DOHH2 (cell line): ENCODE measurements at regions not wholly inside any gene's neighbourhood (a gene's known extent, or its start where the extent isn't known, plus 50 kb on each side); places are given as distances from the start of the nearest gene placed in this dataset.
"Not testable (repeated sequence)": the region's sequence is repeated elsewhere in the genome, so short reads cannot be mapped to it uniquely, and the experiment has no call there.

Experiments
- H3F3A ChIP-seq: fragments of 200-600 bp; sonication (generic), shearing (Covaris generic); 2 replicates; pipeline ENCODE4 v1.6.0; 2016; ENCODE audit warnings: antibody characterized with exemption, mild to moderate bottlenecking; ENCODE audit not compliant: control insufficient read depth, insufficient read depth
- H3K27ac ChIP-seq: fragments of 200-600 bp; sonication (generic); 2 replicates; pipeline ENCODE4 v1.5.1; 2014; ENCODE audit warnings: low read depth, mild to moderate bottlenecking, low read length, moderate library complexity
- H3K27me3 ChIP-seq: fragments of 200-600 bp; sonication (generic); 2 replicates; pipeline ENCODE4 v1.6.1; 2014; ENCODE audit warnings: mild to moderate bottlenecking, low read length, mixed read lengths; ENCODE audit not compliant: control insufficient read depth
- H3K36me3 ChIP-seq: fragments of 200-600 bp; sonication (generic); 2 replicates; pipeline ENCODE4 v1.6.1; 2014; ENCODE audit warnings: mild to moderate bottlenecking, low read length, moderate library complexity, mixed read lengths; ENCODE audit not compliant: control insufficient read depth
- H3K4me1 ChIP-seq: fragments of 200-600 bp; sonication (generic); 2 replicates; pipeline ENCODE4 v1.6.1; 2014; ENCODE audit warnings: mild to moderate bottlenecking, low read length, mixed read lengths; ENCODE audit not compliant: control insufficient read depth
- H3K4me2 ChIP-seq: fragments of 200-600 bp; sonication (generic); 2 replicates; pipeline ENCODE4 v1.6.0; 2014; ENCODE audit warnings: mild to moderate bottlenecking, low read length, moderate library complexity
- H3K4me3 ChIP-seq: fragments of 200-600 bp; sonication (generic); 2 replicates; pipeline ENCODE4 v1.5.1; 2014; ENCODE audit warnings: mild to moderate bottlenecking, low read length, mixed read lengths
- H3K79me2 ChIP-seq: fragments of 200-600 bp; sonication (generic); 2 replicates; pipeline ENCODE4 v1.6.1; 2014; ENCODE audit warnings: mild to moderate bottlenecking, low read length, mixed read lengths; ENCODE audit not compliant: control insufficient read depth
- H3K9me2 ChIP-seq: fragments of 200-600 bp; sonication (generic); replicated peaks from 2 replicates; pipeline ENCODE4 v1.6.1; 2014; ENCODE audit warnings: mild to moderate bottlenecking, low read length, mixed read lengths; ENCODE audit not compliant: control insufficient read depth
- H3K9me3 ChIP-seq: fragments of 200-600 bp; sonication (generic); 2 replicates; pipeline ENCODE4 v1.6.1; 2014; ENCODE audit warnings: antibody characterized with exemption, low read length, mixed read lengths; ENCODE audit not compliant: control insufficient read depth, insufficient read depth
- H4K20me1 ChIP-seq: fragments of 200-600 bp; sonication (generic); 2 replicates; pipeline ENCODE4 v1.6.0; 2014; ENCODE audit warnings: low read depth, mild to moderate bottlenecking, antibody characterized with exemption, low read length, moderate library complexity; ENCODE audit not compliant: control insufficient read depth, insufficient read depth

DNA sequence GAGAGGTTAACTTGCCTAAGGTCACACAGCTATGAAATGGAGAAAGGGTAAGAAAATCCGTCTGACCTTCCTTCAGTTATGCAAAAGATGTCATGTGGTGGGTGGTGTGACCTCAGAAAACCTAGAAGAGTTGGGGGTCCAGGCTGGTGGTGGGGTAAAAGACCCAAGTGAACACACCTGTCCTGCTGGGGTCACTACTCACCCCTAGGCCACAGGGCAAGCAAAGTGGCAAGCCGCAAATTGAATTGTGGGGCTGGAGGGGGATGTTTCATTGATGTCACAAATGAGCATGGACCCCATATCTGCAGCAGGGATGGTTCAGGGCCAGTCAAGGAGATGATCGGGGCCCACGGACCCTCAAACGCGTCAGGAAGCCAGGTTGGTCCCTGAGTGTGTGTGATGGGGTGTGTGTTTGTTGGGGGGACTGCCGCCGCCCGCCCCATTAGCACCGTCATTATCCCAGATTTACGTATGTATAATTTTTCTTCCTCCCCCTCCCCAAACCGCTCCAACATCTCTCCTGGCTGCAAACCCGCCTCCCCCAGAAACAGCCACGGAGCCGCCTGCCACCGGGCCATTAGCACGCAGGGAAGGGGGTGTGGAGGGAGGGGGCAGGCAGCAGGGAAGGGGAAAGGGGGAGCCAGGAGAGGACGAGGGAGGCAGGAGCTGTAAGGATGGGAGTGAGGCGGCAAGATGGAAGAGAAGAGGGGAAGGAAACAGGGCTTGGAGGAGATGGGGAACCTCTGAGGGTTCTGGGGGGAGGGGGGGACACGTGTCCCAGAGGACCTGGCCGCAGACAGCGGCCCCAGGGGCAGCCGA, 157.4 kb downstream of the CRLF3 start:
- H3F3A ChIP-seq, H3K4me3 ChIP-seq, H3K9me2 ChIP-seq, H3K4me1 ChIP-seq, H3K79me2 ChIP-seq, H4K20me1 ChIP-seq, H3K27me3 ChIP-seq, H3K27ac ChIP-seq, H3K36me3 ChIP-seq, H3K4me2 ChIP-seq, H3K9me3 ChIP-seq: not testable (repeated sequence)

DNA sequence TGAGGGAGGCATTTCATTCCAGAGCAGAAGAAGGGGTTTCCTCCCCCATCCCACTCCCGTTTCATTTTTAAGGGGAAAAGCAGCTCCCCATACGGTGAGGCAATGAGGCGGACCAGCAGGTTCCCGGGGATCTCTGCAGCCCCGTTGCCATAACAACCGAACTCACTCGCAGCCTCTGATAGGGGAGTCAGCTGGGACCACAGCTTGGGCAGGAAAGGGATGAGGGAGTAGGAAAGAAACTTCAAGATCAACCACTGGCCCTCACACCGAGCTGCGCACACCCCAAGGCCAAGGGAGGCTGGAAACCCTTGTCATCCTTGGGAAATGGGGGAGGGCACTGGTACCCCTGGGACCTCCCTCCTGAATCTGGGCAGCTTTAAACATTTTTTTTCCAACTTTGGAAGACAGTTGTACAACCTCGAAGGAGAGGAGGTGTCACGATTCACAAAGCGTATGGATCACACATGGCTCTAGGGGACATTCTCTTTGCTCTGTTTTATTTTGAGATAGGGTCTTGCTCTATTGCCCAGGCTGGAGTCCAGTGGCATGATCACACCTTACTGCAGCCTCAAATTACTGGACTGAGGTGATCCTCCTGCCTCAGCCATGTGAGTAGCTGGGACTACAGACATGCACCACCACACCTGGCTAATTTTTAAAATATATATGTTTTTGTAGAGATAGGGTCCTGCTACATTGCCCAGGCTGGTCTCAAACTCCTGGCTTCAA, 160.6 kb downstream of the CRLF3 start:
- H3K27me3 ChIP-seq, H3K36me3 ChIP-seq, H3K27ac ChIP-seq, H3K4me2 ChIP-seq, H3K4me1 ChIP-seq, H3K4me3 ChIP-seq, H3K9me3 ChIP-seq, H4K20me1 ChIP-seq, H3K79me2 ChIP-seq, H3F3A ChIP-seq, H3K9me2 ChIP-seq: not testable (repeated sequence)

DNA sequence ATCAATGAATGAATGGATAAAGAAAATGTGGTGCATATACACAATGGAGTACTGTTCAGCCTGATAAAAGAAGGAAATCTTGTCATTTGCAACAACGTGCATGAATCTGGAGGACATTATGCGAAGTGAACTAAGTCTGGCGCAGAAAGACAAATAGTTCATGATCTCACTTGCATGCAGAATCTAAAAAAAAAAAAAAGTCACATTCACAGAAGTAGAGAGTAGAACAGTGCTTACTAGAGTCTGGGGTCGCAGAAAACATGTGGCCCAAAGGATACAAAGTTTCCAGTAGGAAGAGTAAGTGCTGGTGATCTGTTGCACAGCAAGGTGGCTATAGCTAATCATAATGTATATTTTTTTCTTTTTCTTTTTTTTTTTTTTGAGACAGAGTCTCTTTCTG, 167.3 kb downstream of the CRLF3 start:
- not testable (repeated sequence) for H3K27ac ChIP-seq, H3F3A ChIP-seq, H4K20me1 ChIP-seq, H3K9me3 ChIP-seq, H3K9me2 ChIP-seq, H3K36me3 ChIP-seq, H3K79me2 ChIP-seq, H3K4me3 ChIP-seq, H3K4me1 ChIP-seq, H3K4me2 ChIP-seq, H3K27me3 ChIP-seq

DNA sequence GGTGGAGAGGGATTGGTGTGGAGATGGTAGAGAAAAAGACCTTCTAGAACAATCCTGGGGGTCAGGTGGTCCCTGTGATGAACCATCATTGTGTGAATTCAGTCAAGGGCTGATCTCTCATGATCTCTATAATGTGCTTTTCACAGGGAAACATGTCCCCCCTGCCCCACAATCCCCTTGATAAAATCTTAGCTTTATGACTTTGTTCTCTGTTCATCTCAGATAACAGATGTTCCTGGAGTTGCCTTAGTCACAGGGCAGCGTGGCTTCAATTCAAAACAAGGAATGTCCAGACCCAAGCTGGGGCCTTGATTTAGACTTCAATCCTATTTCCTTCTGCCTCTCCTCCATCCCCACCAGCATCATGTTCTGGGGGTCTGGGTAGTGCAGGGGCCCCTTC, 171.5 kb downstream of the CRLF3 start:
- not testable (repeated sequence) for H3K27me3 ChIP-seq, H3K9me2 ChIP-seq, H3K36me3 ChIP-seq, H3K79me2 ChIP-seq, H3K4me2 ChIP-seq, H3K27ac ChIP-seq, H3K4me1 ChIP-seq, H3F3A ChIP-seq, H3K9me3 ChIP-seq, H4K20me1 ChIP-seq, H3K4me3 ChIP-seq

DNA sequence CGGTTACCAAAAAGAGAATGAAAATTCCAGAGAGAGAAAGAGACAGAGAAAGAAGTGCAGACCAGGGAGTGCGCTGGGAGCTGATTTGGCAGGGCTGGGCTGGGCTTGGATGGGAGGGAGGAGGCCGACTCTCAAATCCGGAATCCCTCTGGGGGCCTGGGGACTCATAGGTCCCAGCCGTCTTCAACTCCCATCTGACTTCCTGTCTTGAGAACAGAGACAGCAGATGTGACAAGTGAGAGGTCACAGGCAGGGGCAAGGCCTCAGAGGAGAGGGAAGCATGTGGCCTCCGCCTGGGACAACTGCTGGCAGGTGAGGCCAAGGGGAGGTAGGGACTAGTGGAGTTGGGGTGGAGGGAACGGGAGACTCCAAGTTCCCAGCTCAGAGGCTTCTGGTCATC, 172.9 kb downstream of the GOSR1 start:
- not testable (repeated sequence) for H3K9me2 ChIP-seq, H3F3A ChIP-seq, H3K36me3 ChIP-seq, H3K9me3 ChIP-seq, H3K4me3 ChIP-seq, H3K79me2 ChIP-seq, H3K27ac ChIP-seq, H3K4me1 ChIP-seq, H3K27me3 ChIP-seq, H3K4me2 ChIP-seq, H4K20me1 ChIP-seq

DNA sequence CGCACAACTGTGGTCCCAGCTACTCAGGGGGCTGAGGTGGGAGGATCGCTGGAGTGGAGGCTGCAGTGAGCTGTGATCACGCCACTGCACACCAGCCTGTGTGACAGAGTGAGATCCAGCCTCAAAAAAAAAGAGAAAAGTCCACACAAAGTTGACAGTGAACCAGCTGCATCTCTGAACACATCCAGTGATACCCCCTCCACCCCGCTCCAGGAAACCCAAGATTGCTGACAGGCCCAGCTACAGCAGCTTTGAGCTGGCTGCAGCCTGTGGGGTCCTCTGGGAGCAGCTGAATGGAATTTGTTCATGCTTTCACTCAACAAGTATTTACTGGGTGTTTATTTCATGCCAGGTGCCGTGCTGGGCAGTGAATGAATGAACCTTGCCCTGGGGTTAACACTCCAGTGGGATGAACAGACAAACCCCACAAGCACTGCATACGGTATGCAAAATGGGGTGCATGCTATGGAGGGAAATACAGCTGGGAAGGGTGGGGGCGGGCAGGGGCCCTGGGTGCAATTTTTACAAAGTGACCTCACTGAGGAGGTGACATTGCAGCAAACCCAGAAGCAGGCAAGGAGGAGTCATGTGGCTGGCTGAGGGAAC, 170.9 kb downstream of the GOSR1 start:
- not testable (repeated sequence) for H3F3A ChIP-seq, H3K9me3 ChIP-seq, H3K27ac ChIP-seq, H3K27me3 ChIP-seq, H3K4me3 ChIP-seq, H3K4me2 ChIP-seq, H3K4me1 ChIP-seq, H3K36me3 ChIP-seq, H4K20me1 ChIP-seq, H3K9me2 ChIP-seq, H3K79me2 ChIP-seq

DNA sequence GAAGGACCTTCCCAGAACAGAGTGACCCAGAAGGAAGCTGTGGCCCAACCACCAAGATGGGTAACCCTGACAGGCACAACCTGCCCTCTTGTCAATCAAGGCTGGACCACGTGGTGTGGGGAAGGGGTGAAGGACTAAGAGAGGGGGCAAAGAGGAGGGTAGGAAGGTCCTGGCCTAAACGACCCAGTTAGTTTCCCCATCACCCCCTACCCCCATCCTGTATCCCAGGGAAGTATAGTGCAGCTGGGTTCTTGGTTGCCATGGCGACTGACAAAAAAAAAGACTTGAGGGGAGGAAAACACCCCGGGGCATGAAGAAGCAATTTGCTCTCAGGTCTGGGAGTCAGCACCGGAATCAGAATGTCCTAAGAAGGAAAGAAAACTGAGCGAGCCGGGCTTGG, 168.7 kb downstream of the GOSR1 start:
- H3K79me2 ChIP-seq, H3K36me3 ChIP-seq, H3K4me3 ChIP-seq, H3K4me1 ChIP-seq, H3K27me3 ChIP-seq, H3K4me2 ChIP-seq, H4K20me1 ChIP-seq, H3K27ac ChIP-seq, H3K9me3 ChIP-seq, H3K9me2 ChIP-seq, H3F3A ChIP-seq: not testable (repeated sequence)

DNA sequence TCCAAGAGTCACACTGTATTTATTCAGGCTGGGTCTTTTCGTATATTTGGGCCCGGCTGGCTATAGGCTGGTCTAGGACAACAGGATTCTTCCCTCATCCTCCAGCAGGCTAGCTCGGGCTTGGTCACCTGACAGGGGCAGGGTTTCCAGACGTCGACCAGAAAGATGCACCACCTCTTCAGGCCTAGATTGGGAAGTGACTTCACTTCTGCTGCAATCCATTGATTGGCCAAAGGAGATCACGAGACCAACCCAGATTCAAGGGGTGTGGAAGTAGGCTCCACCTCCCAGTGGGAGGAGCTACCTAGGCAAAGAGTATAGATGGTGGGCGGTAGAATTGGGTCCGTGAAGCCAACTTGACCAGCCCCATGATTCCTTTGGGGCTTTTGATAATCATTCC, 167.5 kb downstream of the GOSR1 start:
- H3K79me2 ChIP-seq, H3K4me2 ChIP-seq, H3K36me3 ChIP-seq, H3K9me3 ChIP-seq, H4K20me1 ChIP-seq, H3K4me3 ChIP-seq, H3K27me3 ChIP-seq, H3K9me2 ChIP-seq, H3K4me1 ChIP-seq, H3F3A ChIP-seq, H3K27ac ChIP-seq: not testable (repeated sequence)
